ENCODE measurements at regions not wholly inside any gene's neighbourhood (a gene's known extent, or its start where the extent isn't known, plus 50 kb on each side); places are given as distances from the start of the nearest gene placed in this dataset.

- Histone ChIP-seq H3K4me3 (no peak overlapping the region), H3K27ac (no peak overlapping the region)
- no peak for TF ChIP-seq CTCF (IDR thresholded peaks at IDR 0.05)
- DNase-seq (ENCODE audit: low spot score) = no peak
Observed at GRCh38 chr3:130627143-130627855, 110.3 kb downstream of the COL6A6 start.

DNA sequence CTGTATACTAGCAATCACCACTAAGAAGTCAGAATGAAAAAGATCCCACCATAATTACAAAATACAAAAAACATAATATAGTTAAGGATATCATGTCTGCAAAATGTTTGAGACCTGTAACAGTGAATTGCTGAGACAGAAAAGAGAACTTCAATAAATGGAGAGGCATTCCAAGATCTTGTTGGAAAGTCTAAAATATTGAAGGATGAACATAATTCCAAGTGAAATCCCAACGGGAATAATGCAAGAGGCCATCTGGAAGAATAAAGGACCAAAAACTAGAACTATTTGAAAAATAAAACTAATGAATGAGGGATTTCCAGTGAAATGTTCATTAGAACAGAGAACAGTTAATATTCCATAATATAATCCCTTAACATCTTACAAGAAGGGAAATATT, 110.9 kb downstream of the COL6A6 start:
- no peak for TF ChIP-seq CTCF (IDR thresholded peaks at IDR 0.05)
- Histone ChIP-seq H3K27ac (no peak overlapping the region), H3K4me3 (no peak overlapping the region)
- no peak for DNase-seq (ENCODE audit: low spot score)
